ENCODE measurements at regions not wholly inside any gene's neighbourhood (a gene's known extent, or its start where the extent isn't known, plus 50 kb on each side); places are given as distances from the start of the nearest gene placed in this dataset.

DNA sequence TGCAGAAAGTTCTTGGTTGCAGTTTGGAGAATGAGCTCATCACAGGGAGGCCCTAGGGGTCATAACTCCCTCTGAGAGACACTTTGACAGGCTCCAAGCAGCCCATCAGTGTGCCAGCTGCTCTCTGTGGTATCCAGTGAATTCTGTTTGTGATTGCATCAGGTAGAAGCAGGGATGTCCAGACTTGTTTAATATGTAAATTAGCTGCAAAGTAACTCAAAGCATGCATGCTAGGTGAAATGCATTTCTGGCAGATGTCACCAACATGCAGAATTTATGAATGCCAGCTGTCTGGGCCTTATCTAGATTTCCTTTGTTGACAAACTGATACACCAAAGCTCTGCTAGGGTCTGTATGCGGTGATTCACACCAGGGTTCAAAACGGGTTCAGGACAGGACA, 123.6 kb upstream of the MTNR1B start:
- Histone ChIP-seq H3K27me3 (no peaks in the 10 kb centered on the region), H3K4me1 (no peaks in the 10 kb centered on the region)
- no peak for TF ChIP-seq Cebpa-rat (IDR thresholded peaks at IDR 0.05)

DNA sequence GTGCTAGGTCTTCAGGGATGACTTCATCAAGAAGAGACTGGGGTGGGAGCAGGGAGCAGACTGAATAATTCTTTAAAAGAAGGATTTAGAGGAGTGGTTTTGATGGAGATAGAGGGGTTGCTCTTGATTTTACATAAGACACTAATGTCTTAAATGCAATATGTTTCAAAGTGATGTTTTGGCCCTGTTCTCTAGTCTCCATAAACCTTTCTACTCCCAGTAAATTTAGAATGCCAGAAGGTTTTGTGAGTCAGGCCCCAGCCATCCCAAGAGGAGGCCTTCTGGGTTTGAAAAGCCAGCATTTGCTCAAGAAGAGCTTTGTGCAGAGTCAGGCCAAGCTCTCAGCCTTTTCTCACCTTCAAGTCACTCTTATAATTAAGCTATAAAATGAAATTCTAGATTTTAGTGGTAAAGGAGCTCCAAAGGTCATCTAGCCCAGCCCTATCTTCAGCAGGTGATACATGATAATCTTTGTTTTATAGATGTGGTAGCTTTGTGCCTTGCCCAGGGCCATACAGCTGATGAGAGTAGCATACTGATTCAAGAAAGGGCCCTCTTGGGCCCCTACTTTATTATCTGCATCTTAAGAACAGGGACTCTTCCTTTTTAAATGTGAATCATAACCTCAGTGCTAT, 122.8 kb upstream of the MTNR1B start:
- H3K27me3 ChIP-seq: no peaks in the 10 kb centered on the region
- H3K9me3 ChIP-seq: no peaks in the 10 kb centered on the region
- no peak overlapping the region for H3K27ac ChIP-seq
- H3K9ac ChIP-seq: no peak overlapping the region
- TF ChIP-seq Cebpa-rat (IDR thresholded peaks at IDR 0.05): no peak
- no peaks in the 10 kb centered on the region for H3K36me3 ChIP-seq
- no peak overlapping the region for H3K4me2 ChIP-seq
- H4K20me1 ChIP-seq: no peaks in the 10 kb centered on the region
- H3K4me1 ChIP-seq: no peaks in the 10 kb centered on the region
- no peak overlapping the region for H3K4me3 ChIP-seq

More for the DNA sequence above, 123.6 kb upstream of the MTNR1B start:
- Histone ChIP-seq H3K4me3 (no peak overlapping the region), H3K27ac (no peak overlapping the region), H3K36me3 (no peaks in the 10 kb centered on the region), H3K4me2 (no peak overlapping the region), H4K20me1 (no peaks in the 10 kb centered on the region), H3K9ac (no peak overlapping the region), H3K9me3 (no peaks in the 10 kb centered on the region)

DNA sequence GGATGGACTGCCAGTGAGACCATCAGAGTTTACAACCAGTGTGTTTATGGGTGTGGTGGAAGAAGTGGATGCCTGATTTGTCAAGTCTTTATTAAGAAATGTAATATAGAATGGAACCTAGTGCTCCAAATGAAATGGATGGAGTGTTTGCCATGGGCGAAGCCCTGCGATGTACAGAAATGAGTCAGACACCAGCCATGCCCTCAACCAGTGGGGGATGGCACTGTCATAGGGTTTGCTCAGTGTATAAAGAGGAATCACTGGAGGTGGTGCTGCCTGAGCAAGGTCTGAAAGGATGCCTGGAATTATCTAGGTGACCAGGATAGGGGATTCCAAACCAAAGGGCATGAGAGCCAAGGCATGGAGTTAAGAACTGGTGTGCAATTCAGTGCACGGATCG, 120.9 kb upstream of the MTNR1B start:
- Histone ChIP-seq H3K9me3 (no peaks in the 10 kb centered on the region; the same call in 1 of the 2 replicates), H4K20me1 (no peaks in the 10 kb centered on the region), H3K4me3 (no peak overlapping the region), H3K4me2 (no peak overlapping the region), H3K9ac (no peak overlapping the region), H3K27me3 (no peaks in the 10 kb centered on the region), H3K36me3 (no peaks in the 10 kb centered on the region), H3K4me1 (no peaks in the 10 kb centered on the region), H3K27ac (no peak overlapping the region)
- no peak for TF ChIP-seq Cebpa-rat (IDR thresholded peaks at IDR 0.05)

DNA sequence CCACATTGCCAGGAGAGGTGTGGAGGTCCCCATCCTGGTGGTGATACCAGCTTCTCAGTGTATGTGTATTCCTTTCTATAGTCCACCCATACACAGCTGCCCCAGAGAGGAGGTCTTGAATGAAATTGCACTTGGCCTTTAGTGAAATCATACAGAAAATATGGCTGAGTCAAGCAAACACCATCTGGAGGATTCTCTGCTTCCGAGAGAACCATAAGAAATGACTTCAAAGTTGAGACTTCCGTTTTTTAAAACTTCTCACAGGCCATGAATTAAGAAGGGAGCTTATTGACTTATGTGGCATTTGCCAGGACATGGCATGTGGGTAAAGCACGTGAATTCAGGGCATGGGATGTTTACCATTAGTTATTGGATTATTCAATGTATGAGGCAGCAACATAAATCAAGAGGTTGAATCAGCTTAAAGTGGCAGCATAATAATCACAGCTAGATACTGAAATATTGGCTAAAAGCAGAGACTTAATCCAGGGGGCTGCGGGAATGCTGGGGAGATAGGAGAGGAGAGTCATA, 119.1 kb upstream of the MTNR1B start:
- no peaks in the 10 kb centered on the region for H3K27me3 ChIP-seq
- no peaks in the 10 kb centered on the region for H3K36me3 ChIP-seq
- H3K4me1 ChIP-seq: no peaks in the 10 kb centered on the region
- TF ChIP-seq Cebpa-rat (IDR thresholded peaks at IDR 0.05): no peak
- H3K9me3 ChIP-seq: no peaks in the 10 kb centered on the region; the same call in 1 of the 2 replicates
- no peak overlapping the region for H3K9ac ChIP-seq
- H4K20me1 ChIP-seq: no peaks in the 10 kb centered on the region
- no peak overlapping the region for H3K27ac ChIP-seq
- H3K4me3 ChIP-seq: no peak overlapping the region
- no peak overlapping the region for H3K4me2 ChIP-seq

DNA sequence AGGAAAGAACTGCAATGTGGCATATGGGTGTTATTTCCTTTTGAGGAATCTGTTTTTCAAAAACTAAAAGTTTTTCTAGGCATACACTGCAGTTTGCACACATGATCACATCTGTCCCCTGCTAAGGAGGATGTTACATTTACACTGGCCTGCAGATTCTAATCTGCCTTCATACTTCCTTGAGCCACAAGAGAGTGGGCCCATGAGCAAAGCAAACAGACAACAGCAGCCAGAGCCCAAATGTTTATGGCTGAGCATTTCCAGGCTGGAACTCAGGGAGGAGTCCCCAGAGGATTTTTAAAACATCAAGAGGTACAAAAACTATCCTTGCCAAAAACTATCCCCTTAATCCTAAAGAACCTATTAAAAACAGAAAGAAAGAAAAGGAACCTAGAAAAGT, 117.2 kb upstream of the MTNR1B start:
- Histone ChIP-seq H3K27ac (no peak overlapping the region), H3K4me1 (peaks cover 6% of the 10 kb centered on the region; the same call in 1 of the 2 replicates), H4K20me1 (no peaks in the 10 kb centered on the region), H3K4me3 (no peak overlapping the region), H3K27me3 (no peaks in the 10 kb centered on the region), H3K9ac (no peak overlapping the region), H3K4me2 (no peak overlapping the region), H3K9me3 (no peaks in the 10 kb centered on the region; the same call in 1 of the 2 replicates), H3K36me3 (no peaks in the 10 kb centered on the region)
- TF ChIP-seq Cebpa-rat (IDR thresholded peaks at IDR 0.05): no peak

DNA sequence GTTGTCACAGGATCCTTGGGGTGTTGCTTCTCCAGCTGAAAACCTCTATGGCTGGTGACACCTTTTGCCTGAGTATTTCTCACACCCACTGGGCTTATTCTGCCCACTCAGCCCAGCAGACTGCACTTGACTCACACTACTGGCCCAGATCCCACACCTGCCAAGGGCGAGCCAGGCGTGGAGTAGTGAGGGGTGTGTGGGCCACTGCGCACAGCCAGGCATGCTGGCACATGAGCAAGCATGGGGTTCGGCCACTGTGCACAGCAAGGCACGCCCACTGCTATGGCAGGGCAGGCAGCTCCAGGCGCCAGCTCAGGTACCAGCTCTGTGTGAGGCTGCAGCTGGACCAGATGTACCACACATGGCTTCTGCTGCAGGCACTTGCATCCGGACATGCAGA, 116.5 kb upstream of the MTNR1B start:
- peaks cover 6% of the 10 kb centered on the region; the same call in 1 of the 2 replicates for H3K4me1 ChIP-seq
- no peak overlapping the region for H3K27ac ChIP-seq
- no peak overlapping the region for H3K9ac ChIP-seq
- H4K20me1 ChIP-seq: no peaks in the 10 kb centered on the region
- TF ChIP-seq Cebpa-rat (IDR thresholded peaks at IDR 0.05): no peak
- H3K9me3 ChIP-seq: no peaks in the 10 kb centered on the region; the same call in 1 of the 2 replicates
- H3K4me3 ChIP-seq: no peak overlapping the region
- H3K4me2 ChIP-seq: no peak overlapping the region
- no peaks in the 10 kb centered on the region for H3K36me3 ChIP-seq
- no peaks in the 10 kb centered on the region for H3K27me3 ChIP-seq

DNA sequence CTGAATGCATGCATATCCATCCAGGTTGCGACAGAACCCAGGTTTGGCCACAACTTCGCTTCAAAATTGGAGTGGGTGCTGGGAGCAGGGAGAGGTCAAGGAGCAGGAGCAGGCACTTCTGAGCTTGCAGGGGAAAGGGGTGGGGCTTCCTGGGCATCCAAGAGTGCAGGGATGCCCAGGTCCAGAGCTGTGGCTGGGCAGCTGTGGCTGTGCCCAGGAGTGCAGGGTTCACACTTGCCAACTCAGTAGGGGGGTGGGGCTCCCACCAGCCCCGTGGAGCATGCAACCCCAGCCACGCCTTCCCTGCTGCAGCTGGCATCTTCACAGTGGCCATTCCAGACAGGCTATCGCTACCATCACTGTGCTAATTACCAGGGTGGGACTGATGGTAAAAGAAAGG, 115.3 kb upstream of the MTNR1B start:
- H3K27me3 ChIP-seq: no peaks in the 10 kb centered on the region
- H3K4me2 ChIP-seq: no peak overlapping the region
- H4K20me1 ChIP-seq: no peaks in the 10 kb centered on the region
- peaks cover 6% of the 10 kb centered on the region; the same call in 1 of the 2 replicates for H3K4me1 ChIP-seq
- no peak overlapping the region for H3K27ac ChIP-seq
- no peaks in the 10 kb centered on the region for H3K36me3 ChIP-seq
- H3K4me3 ChIP-seq: no peak overlapping the region
- no peaks in the 10 kb centered on the region; the same call in 1 of the 2 replicates for H3K9me3 ChIP-seq
- H3K9ac ChIP-seq: no peak overlapping the region
- no peak for TF ChIP-seq Cebpa-rat (IDR thresholded peaks at IDR 0.05)

DNA sequence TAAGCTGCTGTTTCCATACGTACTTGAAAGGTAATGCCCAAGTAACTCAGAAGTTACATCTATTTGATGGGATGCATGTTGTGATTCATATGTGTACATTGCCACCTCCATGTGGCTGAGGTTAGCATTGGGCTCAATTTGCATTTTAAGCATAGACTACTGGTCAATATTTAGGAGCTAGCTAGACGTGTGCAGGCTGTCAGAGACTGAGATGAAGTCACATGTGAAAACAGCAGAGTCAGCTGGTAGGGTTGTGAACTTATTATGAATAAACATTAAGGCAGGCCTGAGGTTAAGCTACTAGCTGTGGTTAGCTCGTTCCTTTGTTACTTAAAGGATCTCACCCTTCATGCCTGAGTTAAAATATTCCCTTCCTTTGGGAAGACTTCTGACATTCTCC, 114.5 kb upstream of the MTNR1B start:
- no peaks in the 10 kb centered on the region for H3K27me3 ChIP-seq
- H3K27ac ChIP-seq: no peak overlapping the region
- no peaks in the 10 kb centered on the region; the same call in 1 of the 2 replicates for H3K9me3 ChIP-seq
- no peaks in the 10 kb centered on the region for H3K36me3 ChIP-seq
- no peak for TF ChIP-seq Cebpa-rat (IDR thresholded peaks at IDR 0.05)
- H3K4me2 ChIP-seq: no peak overlapping the region
- H3K9ac ChIP-seq: no peak overlapping the region
- H4K20me1 ChIP-seq: no peaks in the 10 kb centered on the region
- H3K4me1 ChIP-seq: peaks cover 6% of the 10 kb centered on the region; the same call in 1 of the 2 replicates
- no peak overlapping the region for H3K4me3 ChIP-seq

DNA sequence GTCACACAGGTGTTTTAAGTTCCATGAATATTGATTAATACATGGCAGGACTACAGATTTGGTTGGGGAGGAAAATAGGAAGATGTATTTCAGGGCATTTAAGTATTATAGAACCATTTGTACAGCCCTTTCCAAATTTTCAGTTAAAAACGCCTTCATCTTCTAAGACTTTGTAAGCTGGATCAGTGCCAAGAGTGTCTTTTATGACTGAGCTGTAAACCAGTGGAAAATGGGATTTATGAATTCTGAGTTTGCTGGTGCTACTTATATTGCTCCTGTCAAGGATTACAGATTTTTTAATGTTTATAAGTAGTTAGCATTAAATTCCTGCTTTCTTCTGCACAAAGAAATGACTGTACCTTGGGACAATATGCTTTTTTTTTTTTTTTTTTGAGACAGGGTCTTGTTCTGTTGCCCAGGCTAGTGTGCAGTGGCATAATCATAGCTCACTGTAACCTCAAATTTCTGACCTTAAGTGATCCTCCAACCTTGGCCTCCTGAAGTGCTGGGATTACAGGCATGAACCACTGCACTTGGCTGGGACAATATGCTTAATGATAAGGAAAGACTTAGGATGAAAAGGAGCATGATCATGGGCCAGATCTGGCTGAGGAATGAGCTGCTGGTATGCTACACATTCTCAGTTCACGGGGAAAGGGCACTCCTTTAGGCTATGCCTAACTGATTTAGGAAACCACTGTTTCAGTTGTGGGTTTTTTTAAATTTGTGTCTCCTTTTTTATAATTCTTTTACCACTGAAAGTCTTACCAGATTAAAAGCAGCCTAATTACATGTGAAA, 113.6 kb upstream of the MTNR1B start:
- Histone ChIP-seq H3K27me3 (no peaks in the 10 kb centered on the region), H3K4me3 (no peak overlapping the region), H3K27ac (no peak overlapping the region), H3K9ac (no peak overlapping the region), H3K9me3 (no peaks in the 10 kb centered on the region; the same call in 1 of the 2 replicates), H4K20me1 (no peaks in the 10 kb centered on the region), H3K4me2 (no peak overlapping the region), H3K4me1 (peaks cover 6% of the 10 kb centered on the region; the same call in 1 of the 2 replicates), H3K36me3 (no peaks in the 10 kb centered on the region)
- no peak for TF ChIP-seq Cebpa-rat (IDR thresholded peaks at IDR 0.05)

DNA sequence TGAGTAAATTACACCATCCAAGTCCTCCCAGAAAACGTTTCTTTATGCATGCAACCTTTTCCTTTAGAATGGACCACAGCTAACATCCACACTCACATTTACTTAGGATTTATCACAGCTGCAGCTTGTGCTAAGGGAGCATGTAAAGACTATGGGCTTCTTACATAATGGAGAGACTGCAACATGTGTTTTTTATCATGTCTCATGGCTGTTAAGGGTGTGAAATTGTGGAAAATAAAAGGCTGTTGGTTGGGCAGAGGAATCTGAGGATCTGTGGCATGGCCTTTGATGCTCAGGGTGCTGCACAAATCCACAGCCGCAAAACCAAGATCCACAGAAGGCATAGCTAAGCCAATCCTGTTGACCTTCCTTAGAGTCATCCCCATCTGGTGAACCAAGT, 112.0 kb upstream of the MTNR1B start:
- Histone ChIP-seq H3K9me3 (no peaks in the 10 kb centered on the region; the same call in 1 of the 2 replicates), H3K9ac (no peak overlapping the region), H3K27ac (no peak overlapping the region), H3K4me2 (no peak overlapping the region), H3K27me3 (no peaks in the 10 kb centered on the region), H3K4me1 (peaks cover 6% of the 10 kb centered on the region; the same call in 1 of the 2 replicates), H4K20me1 (no peaks in the 10 kb centered on the region), H3K4me3 (no peak overlapping the region), H3K36me3 (no peaks in the 10 kb centered on the region)
- TF ChIP-seq Cebpa-rat (IDR thresholded peaks at IDR 0.05): no peak

Data from BLaER1 (cell line).